ENCODE measurements at regions not wholly inside any gene's neighbourhood (a gene's known extent, or its start where the extent isn't known, plus 50 kb on each side); places are given as distances from the start of the nearest gene placed in this dataset.
"Not testable (repeated sequence)": the region's sequence is repeated elsewhere in the genome, so short reads cannot be mapped to it uniquely, and the experiment has no call there.

DNA sequence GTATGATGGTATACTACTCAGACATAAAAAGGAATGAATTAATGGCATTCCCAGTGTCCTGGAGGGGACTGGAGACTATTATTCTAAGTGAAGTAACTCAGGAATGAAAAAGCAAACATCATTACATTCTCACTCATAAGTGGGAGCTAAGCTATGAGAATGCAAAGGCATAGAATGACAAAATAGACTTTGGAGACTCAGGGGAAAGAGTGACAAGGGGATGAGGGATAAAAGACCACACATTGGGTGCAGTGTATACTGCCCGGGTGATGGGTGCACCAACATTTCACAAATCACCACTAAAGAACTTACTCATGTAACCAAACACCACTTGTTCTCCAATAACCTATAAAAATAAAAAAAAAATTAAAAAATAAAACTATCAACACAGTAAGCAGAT lies 587.3 kb upstream of the RGMB start:
- Histone ChIP-seq H3K36me3 (no peaks in the 10 kb centered on the region), H3K4me1 (no peaks in the 10 kb centered on the region), H3K9me3 (replicated peaks) (peaks cover 20% of the 10 kb centered on the region), H3K27ac (replicated peaks) (no peak overlapping the region), H3K4me3 (no peak overlapping the region), H3K27me3 (ENCODE audit: low read depth) (no peaks in the 10 kb centered on the region)
- no peak for DNase-seq
- intact Hi-C loops (cut with micrococcal nuclease) = no loop called here
- TF ChIP-seq, protein P1, sequence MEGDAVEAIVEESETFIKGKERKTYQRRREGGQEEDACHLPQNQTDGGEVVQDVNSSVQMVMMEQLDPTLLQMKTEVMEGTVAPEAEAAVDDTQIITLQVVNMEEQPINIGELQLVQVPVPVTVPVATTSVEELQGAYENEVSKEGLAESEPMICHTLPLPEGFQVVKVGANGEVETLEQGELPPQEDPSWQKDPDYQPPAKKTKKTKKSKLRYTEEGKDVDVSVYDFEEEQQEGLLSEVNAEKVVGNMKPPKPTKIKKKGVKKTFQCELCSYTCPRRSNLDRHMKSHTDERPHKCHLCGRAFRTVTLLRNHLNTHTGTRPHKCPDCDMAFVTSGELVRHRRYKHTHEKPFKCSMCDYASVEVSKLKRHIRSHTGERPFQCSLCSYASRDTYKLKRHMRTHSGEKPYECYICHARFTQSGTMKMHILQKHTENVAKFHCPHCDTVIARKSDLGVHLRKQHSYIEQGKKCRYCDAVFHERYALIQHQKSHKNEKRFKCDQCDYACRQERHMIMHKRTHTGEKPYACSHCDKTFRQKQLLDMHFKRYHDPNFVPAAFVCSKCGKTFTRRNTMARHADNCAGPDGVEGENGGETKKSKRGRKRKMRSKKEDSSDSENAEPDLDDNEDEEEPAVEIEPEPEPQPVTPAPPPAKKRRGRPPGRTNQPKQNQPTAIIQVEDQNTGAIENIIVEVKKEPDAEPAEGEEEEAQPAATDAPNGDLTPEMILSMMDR (IDR thresholded peaks at IDR 0.05; ENCODE audit: borderline replicate concordance) = no peak

DNA sequence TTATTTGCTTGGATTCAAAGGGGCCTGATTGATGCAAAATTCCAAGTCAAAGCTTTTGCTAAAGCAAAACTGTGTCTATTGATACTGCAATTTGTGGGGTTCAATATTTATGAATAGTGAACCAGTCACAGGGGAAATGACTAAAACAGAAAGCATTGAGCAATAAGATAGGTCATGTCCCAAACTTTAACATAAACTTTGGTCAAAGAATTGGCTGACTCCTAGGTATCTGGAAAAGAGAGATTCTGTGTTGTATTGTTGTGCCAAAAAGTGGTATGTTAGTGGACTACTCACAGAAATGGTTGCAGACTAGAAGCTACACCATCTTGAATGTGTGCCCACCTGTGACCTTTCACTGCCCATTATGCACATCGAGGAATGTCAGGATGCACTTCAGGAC lies 585.5 kb upstream of the RGMB start:
- intact Hi-C loops (cut with micrococcal nuclease) = no loop called here
- H3K36me3 ChIP-seq = no peaks in the 10 kb centered on the region
- TF ChIP-seq, protein P1 (IDR thresholded peaks at IDR 0.05; ENCODE audit: borderline replicate concordance) = no peak
- no peaks in the 10 kb centered on the region for H3K4me1 ChIP-seq
- H3K27me3 ChIP-seq (ENCODE audit: low read depth) = no peaks in the 10 kb centered on the region
- no peak overlapping the region for H3K27ac ChIP-seq (replicated peaks)
- peaks cover 10% of the 10 kb centered on the region for H3K9me3 ChIP-seq (replicated peaks)
- no peak overlapping the region for H3K4me3 ChIP-seq
- no peak for DNase-seq

DNA sequence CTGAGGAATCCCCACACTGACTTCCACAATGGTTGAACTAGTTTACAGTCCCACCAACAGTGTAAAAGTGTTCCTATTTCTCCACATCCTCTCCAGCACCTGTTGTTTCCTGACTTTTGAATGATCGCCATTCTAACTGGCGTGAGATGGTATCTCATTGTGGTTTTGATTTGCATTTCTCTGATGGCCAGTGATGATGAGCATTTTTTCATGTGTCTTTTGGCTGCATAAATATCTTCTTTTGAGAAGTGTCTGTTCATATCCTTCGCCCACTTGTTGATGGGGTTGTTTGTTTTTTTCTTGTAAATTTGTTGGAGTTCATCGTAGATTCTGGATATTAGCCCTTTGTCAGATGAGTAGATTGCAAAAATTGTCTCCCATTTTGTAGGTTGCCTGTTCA lies 583.1 kb upstream of the RGMB start:
- H3K36me3 ChIP-seq; H3K27ac ChIP-seq (replicated peaks); H3K9me3 ChIP-seq (replicated peaks); intact Hi-C loops (cut with micrococcal nuclease); H3K27me3 ChIP-seq (ENCODE audit: low read depth); H3K4me1 ChIP-seq; DNase-seq; H3K4me3 ChIP-seq: not testable (repeated sequence)

DNA sequence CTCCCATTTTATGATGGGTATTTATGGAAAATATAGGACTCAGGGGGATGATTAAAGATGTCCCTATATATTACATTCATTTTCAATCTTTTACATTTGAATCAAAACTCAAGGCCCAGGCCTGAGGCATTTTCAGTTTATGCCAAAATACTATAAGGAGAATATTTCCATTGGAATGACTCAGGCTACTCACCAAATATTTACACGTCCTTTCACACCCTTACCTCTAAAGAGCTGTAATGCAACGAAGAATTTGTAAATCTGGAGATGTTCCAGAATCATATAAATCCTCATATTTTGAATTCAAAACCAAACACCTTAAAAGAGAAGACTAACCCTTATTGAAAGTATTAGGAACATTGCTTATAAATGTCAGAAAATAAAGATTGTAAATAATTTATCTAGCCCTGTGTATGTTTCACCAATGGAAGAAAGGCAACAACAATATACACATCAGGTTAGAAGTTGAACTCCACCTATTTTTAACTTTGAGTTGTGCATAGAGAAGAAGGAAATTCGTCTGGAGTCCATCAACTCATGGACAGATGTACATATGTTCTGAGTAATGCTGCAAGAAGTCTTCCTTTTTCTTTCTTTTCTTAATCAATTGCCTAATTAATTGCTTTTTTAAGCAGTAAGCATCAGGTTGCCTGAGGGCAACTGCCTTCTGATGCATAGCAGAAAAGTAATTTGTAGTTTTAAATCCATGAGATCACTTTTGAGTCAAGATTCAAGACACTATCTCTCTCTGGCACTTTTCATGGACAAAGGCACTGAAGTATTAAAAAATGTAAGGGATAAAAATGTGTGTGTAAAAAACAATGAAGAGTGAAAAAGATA lies 579.3 kb upstream of the RGMB start:
- TF ChIP-seq, protein P1 (IDR thresholded peaks at IDR 0.05; ENCODE audit: borderline replicate concordance) = no peak
- Histone ChIP-seq H3K4me3 (no peak overlapping the region), H3K27me3 (ENCODE audit: low read depth) (no peaks in the 10 kb centered on the region), H3K27ac (replicated peaks) (no peak overlapping the region), H3K4me1 (no peaks in the 10 kb centered on the region), H3K9me3 (replicated peaks) (no peaks in the 10 kb centered on the region), H3K36me3 (no peaks in the 10 kb centered on the region)
- DNase-seq = no peak
- intact Hi-C loops (cut with micrococcal nuclease) = no loop called here

DNA sequence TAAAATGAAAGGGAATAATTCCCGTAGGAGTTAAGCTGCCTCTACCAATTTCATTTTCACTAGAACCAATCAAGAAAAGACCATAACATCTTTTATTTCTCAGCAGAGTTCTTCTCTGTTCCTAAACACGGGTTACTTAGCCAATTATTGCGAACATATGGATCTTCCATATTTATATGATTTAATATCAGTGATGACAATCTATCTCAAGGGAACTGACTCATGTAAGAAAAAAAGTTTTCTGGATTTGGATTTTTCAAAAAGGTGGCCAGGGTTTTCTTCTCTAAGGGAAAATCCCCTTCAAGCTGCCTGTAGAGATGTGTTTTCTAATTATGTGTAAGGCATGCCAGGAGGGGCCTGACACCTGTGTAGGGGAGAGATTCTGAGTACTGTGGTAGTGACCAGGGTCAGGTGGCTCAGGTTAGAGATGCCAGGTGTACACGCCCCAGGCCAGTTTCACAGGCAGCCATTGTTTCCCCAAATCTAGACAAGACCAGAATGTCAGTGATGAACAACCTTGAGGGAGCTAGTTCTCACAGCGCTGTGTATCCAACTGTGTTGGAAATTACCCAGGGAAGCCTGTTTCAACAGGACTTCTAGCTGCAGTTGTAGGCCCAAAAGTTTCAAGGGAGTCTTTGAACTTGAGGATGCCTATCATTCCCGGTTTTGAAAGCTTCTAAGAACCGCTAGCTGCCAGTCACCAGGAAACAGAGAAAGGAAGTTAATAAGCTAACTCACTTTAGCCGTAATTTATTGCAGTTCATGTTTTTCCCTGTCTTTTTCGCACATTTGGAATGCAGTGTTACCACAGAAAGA lies 572.5 kb upstream of the RGMB start:
- H3K27me3 ChIP-seq (ENCODE audit: low read depth) = no peaks in the 10 kb centered on the region
- no peaks in the 10 kb centered on the region for H3K36me3 ChIP-seq
- DNase-seq = no peak
- no peak overlapping the region for H3K4me3 ChIP-seq
- intact Hi-C loops (cut with micrococcal nuclease) = no loop called here
- no peaks in the 10 kb centered on the region for H3K4me1 ChIP-seq
- TF ChIP-seq, protein P1 (IDR thresholded peaks at IDR 0.05; ENCODE audit: borderline replicate concordance) = no peak
- no peak overlapping the region for H3K27ac ChIP-seq (replicated peaks)
- H3K9me3 ChIP-seq (replicated peaks) = no peaks in the 10 kb centered on the region

DNA sequence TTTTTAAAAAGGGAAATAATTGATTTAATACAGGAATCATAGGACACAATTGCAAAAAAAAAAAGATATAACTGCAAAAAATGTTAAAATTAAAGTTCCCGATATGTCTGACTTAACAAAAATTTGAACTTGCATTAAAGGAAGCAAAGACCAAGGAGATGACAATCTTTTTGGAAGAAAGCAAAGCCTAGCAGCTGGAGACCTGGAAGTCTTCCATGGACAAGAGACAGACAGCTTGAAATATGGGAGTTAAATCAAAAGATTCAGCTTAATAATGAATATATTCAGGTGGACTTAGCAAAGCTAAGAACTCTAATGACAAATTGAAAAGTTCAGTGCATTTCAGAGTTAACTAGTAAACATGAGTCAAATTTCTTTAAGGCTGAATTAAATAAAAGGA lies 568.7 kb upstream of the RGMB start:
- intact Hi-C loops (cut with micrococcal nuclease) = no loop called here
- DNase-seq = no peak
- no peak overlapping the region for H3K4me3 ChIP-seq
- TF ChIP-seq, protein P1 (IDR thresholded peaks at IDR 0.05; ENCODE audit: borderline replicate concordance) = no peak
- no peaks in the 10 kb centered on the region for H3K9me3 ChIP-seq (replicated peaks)
- no peaks in the 10 kb centered on the region for H3K27me3 ChIP-seq (ENCODE audit: low read depth)
- H3K27ac ChIP-seq (replicated peaks) = no peak overlapping the region
- no peaks in the 10 kb centered on the region for H3K4me1 ChIP-seq
- H3K36me3 ChIP-seq = no peaks in the 10 kb centered on the region
